ENCODE measurements at regions not wholly inside any gene's neighbourhood (a gene's known extent, or its start where the extent isn't known, plus 50 kb on each side); places are given as distances from the start of the nearest gene placed in this dataset.

- DNase-seq = no peak
Observed at GRCh38 chr15:66848686-66849392, 146.8 kb downstream of the SMAD6 start.

GRCh38 chr15:66849393-66849745 is 147.3 kb downstream of the SMAD6 start:
- no peak for DNase-seq

GRCh38 chr15:66849746-66850077 is 147.7 kb downstream of the SMAD6 start:
- no peak for DNase-seq

- DNase-seq = no peak
Observed at GRCh38 chr15:66850078-66850991, 148.3 kb downstream of the SMAD6 start.

- DNase-seq = no peak
Observed at GRCh38 chr15:66850996-66851310, 148.9 kb downstream of the SMAD6 start.

GRCh38 chr15:66851311-66852063 is 149.5 kb downstream of the SMAD6 start:
- DNase-seq = peak; percentile 61 to 62

GRCh38 chr15:66852064-66852905 is 150.2 kb downstream of the SMAD6 start:
- DNase-seq = no peak

- DNase-seq = no peak
Observed at GRCh38 chr15:66854012-66854965, 152.3 kb downstream of the SMAD6 start.

- DNase-seq = no peak
Observed at GRCh38 chr15:66855041-66855440, 153.0 kb downstream of the SMAD6 start.

- no peak for DNase-seq
Observed at GRCh38 chr15:66857694-66858093, 155.7 kb downstream of the SMAD6 start.

- no peak for DNase-seq
Observed at GRCh38 chr15:66858423-66859207, 156.6 kb downstream of the SMAD6 start.

GRCh38 chr15:66859688-66860253 is 157.7 kb downstream of the SMAD6 start:
- DNase-seq = no peak

GRCh38 chr15:66860844-66861243 is 158.8 kb downstream of the SMAD6 start:
- no peak for DNase-seq

- no peak for DNase-seq
Observed at GRCh38 chr15:66862111-66862939, 160.3 kb downstream of the SMAD6 start.

GRCh38 chr15:66862940-66863335 is 160.9 kb downstream of the SMAD6 start:
- peak; percentile 64 to 68 for DNase-seq

- no peak for DNase-seq
Observed at GRCh38 chr15:66863390-66864085, 161.5 kb downstream of the SMAD6 start.

- DNase-seq = no peak
Observed at GRCh38 chr15:66864086-66864830, 162.2 kb downstream of the SMAD6 start.

- no peak for DNase-seq
Observed at GRCh38 chr15:66864871-66865281, 162.8 kb downstream of the SMAD6 start.
